ENCODE measurements at regions not wholly inside any gene's neighbourhood (a gene's known extent, or its start where the extent isn't known, plus 50 kb on each side); places are given as distances from the start of the nearest gene placed in this dataset.
"Not testable (repeated sequence)": the region's sequence is repeated elsewhere in the genome, so short reads cannot be mapped to it uniquely, and the experiment has no call there.

DNA sequence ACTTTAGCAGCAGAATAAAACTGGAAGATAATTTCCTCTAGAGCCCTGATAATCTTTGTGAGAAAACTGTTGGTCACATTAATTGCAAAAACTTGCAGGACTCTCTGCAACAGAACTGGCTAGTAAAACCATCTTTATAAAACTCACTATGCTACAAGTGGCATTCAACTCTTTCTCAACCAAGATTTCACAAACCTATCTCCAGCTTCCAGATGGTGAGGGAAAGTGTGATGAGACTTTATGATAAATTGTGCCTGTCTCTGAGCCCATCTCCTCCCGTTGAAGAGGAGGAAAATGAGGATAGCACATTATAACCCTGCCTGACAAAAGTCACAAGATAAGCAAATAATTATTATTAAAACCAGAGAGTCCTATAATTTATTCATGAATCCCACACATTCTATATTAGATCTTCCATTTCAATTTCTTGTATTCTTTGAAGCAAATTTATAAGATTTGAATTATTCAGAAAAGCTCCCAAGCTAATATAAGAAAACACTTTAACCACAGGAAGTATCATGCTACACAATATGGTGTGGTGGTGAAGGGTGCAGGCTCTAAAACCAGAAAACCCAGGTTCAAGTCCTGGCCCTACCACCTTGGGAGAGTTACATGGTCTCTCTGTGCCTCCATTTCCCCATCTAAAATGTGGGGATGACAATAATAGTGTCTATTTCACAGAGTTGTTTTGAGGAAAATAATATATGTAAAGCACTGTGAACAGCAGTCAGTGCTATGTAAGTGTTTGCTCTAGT is 65.6 kb upstream of the CHRNB4 start:
- TF ChIP-seq, protein P1, sequence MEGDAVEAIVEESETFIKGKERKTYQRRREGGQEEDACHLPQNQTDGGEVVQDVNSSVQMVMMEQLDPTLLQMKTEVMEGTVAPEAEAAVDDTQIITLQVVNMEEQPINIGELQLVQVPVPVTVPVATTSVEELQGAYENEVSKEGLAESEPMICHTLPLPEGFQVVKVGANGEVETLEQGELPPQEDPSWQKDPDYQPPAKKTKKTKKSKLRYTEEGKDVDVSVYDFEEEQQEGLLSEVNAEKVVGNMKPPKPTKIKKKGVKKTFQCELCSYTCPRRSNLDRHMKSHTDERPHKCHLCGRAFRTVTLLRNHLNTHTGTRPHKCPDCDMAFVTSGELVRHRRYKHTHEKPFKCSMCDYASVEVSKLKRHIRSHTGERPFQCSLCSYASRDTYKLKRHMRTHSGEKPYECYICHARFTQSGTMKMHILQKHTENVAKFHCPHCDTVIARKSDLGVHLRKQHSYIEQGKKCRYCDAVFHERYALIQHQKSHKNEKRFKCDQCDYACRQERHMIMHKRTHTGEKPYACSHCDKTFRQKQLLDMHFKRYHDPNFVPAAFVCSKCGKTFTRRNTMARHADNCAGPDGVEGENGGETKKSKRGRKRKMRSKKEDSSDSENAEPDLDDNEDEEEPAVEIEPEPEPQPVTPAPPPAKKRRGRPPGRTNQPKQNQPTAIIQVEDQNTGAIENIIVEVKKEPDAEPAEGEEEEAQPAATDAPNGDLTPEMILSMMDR (IDR thresholded peaks at IDR 0.05), result not testable (repeated sequence)
- TF ChIP-seq POLR2AphosphoS5 (IDR thresholded peaks at IDR 0.05); POLR2A (IDR thresholded peaks at IDR 0.05; ENCODE audit: low read depth); EP300 (IDR thresholded peaks at IDR 0.05): not testable (repeated sequence)

Data from esophagus muscularis mucosa (tissue), 4 donors.